Kidney (tissue), 13 donors: ENCODE measurements at regions not wholly inside any gene's neighbourhood (a gene's known extent, or its start where the extent isn't known, plus 50 kb on each side); places are given as distances from the start of the nearest gene placed in this dataset.

Experiments used
- DNase-seq, 5 donors: peaks; one replicate each; pipeline ENCODE4 v3.0.0-alpha.2; 2013 to 2020
- FAIRE-seq: peaks from 2 replicates; lab custom pipeline; 2012; peaks lifted over from hg19 to GRCh38; lab: Jason Lieb, UNC
- H3K27ac ChIP-seq, 2 donors: one replicate each; pipeline ENCODE4 v1.7.0; 2013; ENCODE audit warnings: low read depth in 2 of 2, low read length in 2 of 2, inconsistent platforms in 1 of 2
- H3K27me3 ChIP-seq: one replicate; pipeline ENCODE4 v1.7.1; 2013; ENCODE audit warnings: low read length, inconsistent platforms; ENCODE audit not compliant: control insufficient read depth, insufficient read depth
- H3K36me3 ChIP-seq, 3 donors: one replicate each; pipeline versions ENCODE4 v1.7.0 to v1.7.1; 2013; ENCODE audit warnings: low read length in 3 of 3, control low read depth in 1 of 3, inconsistent platforms in 1 of 3; ENCODE audit not compliant: insufficient read depth in 3 of 3, control insufficient read depth in 2 of 3
- H3K4me1 ChIP-seq, 3 donors: one replicate each; pipeline versions ENCODE4 v1.7.0 to v1.7.1; 2013; ENCODE audit warnings: low read length in 3 of 3, inconsistent platforms in 1 of 3, low read depth in 1 of 3; ENCODE audit not compliant: control insufficient read depth in 2 of 3, insufficient read depth in 2 of 3
- H3K4me3 ChIP-seq, 3 donors: one replicate each; pipeline versions ENCODE4 v1.7.0 to v1.8.1; 2013; ENCODE audit warnings: low read length in 3 of 3, control low read depth in 1 of 3, inconsistent platforms in 1 of 3
- H3K9ac ChIP-seq, 3 donors: one replicate each; pipeline versions ENCODE4 v1.7.0 to v1.7.1; 2013; ENCODE audit warnings: low read length in 3 of 3, control low read depth in 1 of 3, inconsistent platforms in 1 of 3
- H3K9me3 ChIP-seq, 3 donors: one replicate each; pipeline versions ENCODE4 v1.7.0 to v1.7.1; 2013; ENCODE audit warnings: low read length in 3 of 3, control low read depth in 1 of 3, inconsistent platforms in 1 of 3; ENCODE audit not compliant: control insufficient read depth in 2 of 3, insufficient read depth in 1 of 3
- CTCF ChIP-seq: IDR thresholded peaks from 3 replicates; pipeline ENCODE4 v1.5.1; 2012; ENCODE audit warnings: mild to moderate bottlenecking, moderate library complexity, borderline replicate concordance; ENCODE audit not compliant: insufficient read depth; ENCODE audit errors: extremely low read depth
- intact Hi-C: fragments of 100-400 bp; cut with DNase I; formaldehyde crosslinking; loops from one replicate; pipeline ENCODE4 v1.11.1; 2022
- donor health status: control.
- donor health status: control.
- donor health status: control.
- donor health status: control.
- donor health status: control.
- donor health status: DM: yes; HTN: yes; CAD: no.
- donor health status: Normal renal cell carcinoma (clear cell type).

- Histone ChIP-seq H3K4me1 (peaks cover 0 to 2% (median 0%) of the 10 kb centered on the region in 3 donors), H3K27ac (no peak overlapping the region), H3K9me3 (no peaks in the 10 kb centered on the region), H3K36me3 (no peaks in the 10 kb centered on the region), H3K9ac (no peak overlapping the region), H3K27me3 (no peaks in the 10 kb centered on the region), H3K4me3 (no peak overlapping the region)
- intact Hi-C loops, result no loop called here
- no peak for DNase-seq
- FAIRE-seq, result no peak
- no peak for TF ChIP-seq CTCF
Measured at GRCh38 chr5:44499381-44499780, 110.2 kb upstream of the FGF10 start.

GRCh38 chr5:44497606-44498005, 108.4 kb upstream of the FGF10 start:
- peaks cover 0 to 2% (median 0%) of the 10 kb centered on the region in 3 donors for H3K4me1 ChIP-seq

GRCh38 chr5:44495280-44495679, 106.1 kb upstream of the FGF10 start:
- no peak for FAIRE-seq
- intact Hi-C loops, result no loop called here
- Histone ChIP-seq H3K9ac (no peak overlapping the region), H3K4me3 (no peak overlapping the region), H3K4me1 (no peaks in the 10 kb centered on the region), H3K9me3 (no peaks in the 10 kb centered on the region), H3K27ac (no peak overlapping the region), H3K36me3 (no peaks in the 10 kb centered on the region), H3K27me3 (no peaks in the 10 kb centered on the region)
- no peak for TF ChIP-seq CTCF
- DNase-seq, result no peak

More at GRCh38 chr5:44497606-44498005, 108.4 kb upstream of the FGF10 start:
- Histone ChIP-seq H3K27ac (no peak overlapping the region), H3K36me3 (no peaks in the 10 kb centered on the region), H3K9ac (no peak overlapping the region), H3K4me3 (no peak overlapping the region), H3K9me3 (no peaks in the 10 kb centered on the region), H3K27me3 (no peaks in the 10 kb centered on the region)
- no peak for TF ChIP-seq CTCF
- intact Hi-C loops, result no loop called here
- FAIRE-seq (no peak), DNase-seq (no peak)

- Histone ChIP-seq H3K4me1 (no peaks in the 10 kb centered on the region), H3K4me3 (no peak overlapping the region), H3K27me3 (no peaks in the 10 kb centered on the region), H3K9ac (no peak overlapping the region), H3K27ac (no peak overlapping the region), H3K36me3 (no peaks in the 10 kb centered on the region), H3K9me3 (no peaks in the 10 kb centered on the region)
- intact Hi-C loops, result no loop called here
- TF ChIP-seq CTCF, result no peak
- DNase-seq (no peak), FAIRE-seq (no peak)
Measured at GRCh38 chr5:44489759-44490158, 100.5 kb upstream of the FGF10 start.
